Caco-2 (cell line): ENCODE measurements at regions not wholly inside any gene's neighbourhood (a gene's known extent, or its start where the extent isn't known, plus 50 kb on each side); places are given as distances from the start of the nearest gene placed in this dataset.

Experiments
- BruUV-seq: library from RNA; stranded (reverse); fragments of 400-500 nt; replicated peaks from 2 replicates; lab custom pipeline; 2021; lab: Mats Ljungman, UMichigan
- CTCF ChIA-PET: fragments of 300-600 bp; sonication (Branson Sonifier 250); formaldehyde crosslinking; loops from one replicate; lab custom pipeline; 2022; ENCODE audit warnings: antibody characterized with exemption; lab: Charles Lee
- POLR2A ChIA-PET: fragments of 300-600 bp; sonication (Branson Sonifier 250); formaldehyde crosslinking; loops from one replicate; lab custom pipeline; 2022; ENCODE audit warnings: antibody characterized with exemption; lab: Charles Lee
- DNase-seq, 2 experiments: peaks; one replicate each; pipeline versions ENCODE4 v3.0.0 to v3.0.0-alpha.2; 2020 to 2022
- H3K27me3 ChIP-seq: replicated peaks from 2 replicates; pipeline ENCODE4 v1.6.0; 2011; ENCODE audit warnings: low read length; ENCODE audit not compliant: control insufficient read depth, insufficient read depth
- H3K36me3 ChIP-seq: 2 replicates; pipeline ENCODE4 v1.5.1; 2011; ENCODE audit warnings: low read length; ENCODE audit not compliant: control insufficient read depth, insufficient read depth
- H3K4me1 ChIP-seq: fragments of 250-450 bp; sonication (Bioruptor Pico); 2 replicates; pipeline ENCODE4 v1.5.1; 2020; ENCODE audit warnings: mild to moderate bottlenecking
- H3K4me3 ChIP-seq: 2 replicates; pipeline ENCODE4 v1.5.1; 2011; ENCODE audit warnings: low read depth, mild to moderate bottlenecking, control low read depth, low read length
- H3K9me3 ChIP-seq: fragments of 250-450 bp; sonication (Bioruptor Pico); 2 replicates; pipeline ENCODE4 v1.5.1; 2020; ENCODE audit warnings: mild to moderate bottlenecking, moderate library complexity
- H3K27ac Mint-ChIP-seq: one replicate; pipeline ENCODE4 v1.8.0; 2022; ENCODE audit warnings: mixed read lengths; ENCODE audit not compliant: unreplicated experiment
- H3K27me3 Mint-ChIP-seq: one replicate; pipeline ENCODE4 v1.8.0; 2022; ENCODE audit warnings: mixed read lengths; ENCODE audit not compliant: insufficient read depth, unreplicated experiment
- H3K36me3 Mint-ChIP-seq: one replicate; pipeline ENCODE4 v1.8.0; 2022; ENCODE audit warnings: mild to moderate bottlenecking, mixed read lengths; ENCODE audit not compliant: insufficient read depth, unreplicated experiment
- H3K4me1 Mint-ChIP-seq: one replicate; pipeline ENCODE4 v1.8.0; 2022; ENCODE audit warnings: low read depth, mixed read lengths; ENCODE audit not compliant: unreplicated experiment
- H3K4me3 Mint-ChIP-seq: one replicate; pipeline ENCODE4 v1.8.0; 2022; ENCODE audit warnings: mild to moderate bottlenecking, moderate library complexity, mixed read lengths; ENCODE audit not compliant: unreplicated experiment
- H3K9me3 Mint-ChIP-seq: one replicate; pipeline ENCODE4 v1.8.0; 2022; ENCODE audit warnings: mixed read lengths; ENCODE audit not compliant: unreplicated experiment
- CTCF ChIP-seq, 2 experiments: fragments of 200-600 bp in 1 of 2; IDR thresholded peaks; 1 replicate in 1 of 2; 2 replicates in 1 of 2; pipeline versions ENCODE4 v1.5.1 to v1.8.0; 2011 to 2022; ENCODE audit warnings: antibody characterized with exemption in 1 of 2, control low read depth in 1 of 2, inconsistent platforms in 1 of 2, low read depth in 1 of 2, low read length in 1 of 2, mild to moderate bottlenecking in 1 of 2, moderate library complexity in 1 of 2; ENCODE audit not compliant: insufficient read depth in 1 of 2, severe bottlenecking in 1 of 2, unreplicated experiment in 1 of 2
- intact Hi-C: fragments of 100-400 bp; cut with micrococcal nuclease; formaldehyde crosslinking; loops from one replicate; pipeline ENCODE4 v1.10.0; 2022; ENCODE audit not compliant: unreplicated experiment

- no TSS peak for BruUV-seq
- Mint-ChIP-seq H3K27ac (no peak overlapping the region), H3K9me3 (no peaks in the 10 kb centered on the region), H3K4me3 (no peak overlapping the region), H3K36me3 (no peaks in the 10 kb centered on the region), H3K4me1 (no peaks in the 10 kb centered on the region), H3K27me3 (no peaks in the 10 kb centered on the region)
- Histone ChIP-seq H3K4me3 (no peak overlapping the region), H3K9me3 (no peaks in the 10 kb centered on the region), H3K36me3 (no peaks in the 10 kb centered on the region), H3K4me1 (no peaks in the 10 kb centered on the region), H3K27me3 (no peaks in the 10 kb centered on the region)
- POLR2A ChIA-PET: no interaction called here
- DNase-seq: no peak
- TF ChIP-seq CTCF (IDR thresholded peaks at IDR 0.05; ENCODE audit: insufficient read depth in 1 of 2, low read depth in 1 of 2, low read length in 1 of 2, severe bottlenecking in 1 of 2, unreplicated experiment in 1 of 2): no peak
- intact Hi-C loops: no loop called here
- CTCF ChIA-PET: no interaction called here
Observed at GRCh38 chr9:25427898-25428297, 250.3 kb downstream of the TUSC1 start.

- no peaks in the 10 kb centered on the region for H3K27me3 ChIP-seq
- H3K4me3 ChIP-seq: no peak overlapping the region
- H3K9me3 ChIP-seq: no peaks in the 10 kb centered on the region
- ChIA-PET CTCF (no interaction called here), POLR2A (no interaction called here)
- no peak overlapping the region for H3K4me3 Mint-ChIP-seq
- no peaks in the 10 kb centered on the region for H3K9me3 Mint-ChIP-seq
- H3K4me1 ChIP-seq: no peaks in the 10 kb centered on the region
- H3K36me3 ChIP-seq: no peaks in the 10 kb centered on the region
- no peaks in the 10 kb centered on the region for H3K4me1 Mint-ChIP-seq
- intact Hi-C loops: no loop called here
- DNase-seq: no peak
- H3K36me3 Mint-ChIP-seq: no peaks in the 10 kb centered on the region
- no TSS peak for BruUV-seq
- H3K27me3 Mint-ChIP-seq: no peaks in the 10 kb centered on the region
- H3K27ac Mint-ChIP-seq: no peak overlapping the region
- no peak for TF ChIP-seq CTCF (IDR thresholded peaks at IDR 0.05; ENCODE audit: insufficient read depth in 1 of 2, low read depth in 1 of 2, low read length in 1 of 2, severe bottlenecking in 1 of 2, unreplicated experiment in 1 of 2)
Observed at GRCh38 chr9:25427290-25427689, 251.0 kb downstream of the TUSC1 start.

- Histone ChIP-seq H3K36me3 (no peaks in the 10 kb centered on the region), H3K4me3 (no peak overlapping the region), H3K9me3 (no peaks in the 10 kb centered on the region), H3K4me1 (no peaks in the 10 kb centered on the region), H3K27me3 (no peaks in the 10 kb centered on the region)
- Mint-ChIP-seq H3K27ac (no peak overlapping the region), H3K36me3 (no peaks in the 10 kb centered on the region), H3K27me3 (no peaks in the 10 kb centered on the region), H3K4me1 (no peaks in the 10 kb centered on the region), H3K9me3 (no peaks in the 10 kb centered on the region), H3K4me3 (no peak overlapping the region)
- POLR2A ChIA-PET: no interaction called here
- intact Hi-C loops: no loop called here
- no TSS peak for BruUV-seq
- CTCF ChIA-PET: no interaction called here
- DNase-seq: no peak
- TF ChIP-seq CTCF (IDR thresholded peaks at IDR 0.05; ENCODE audit: insufficient read depth in 1 of 2, low read depth in 1 of 2, low read length in 1 of 2, severe bottlenecking in 1 of 2, unreplicated experiment in 1 of 2): no peak
Observed at GRCh38 chr9:25421560-25421959, 256.7 kb downstream of the TUSC1 start.
